Lung microvascular endothelial cell (primary cell): ENCODE measurements at regions not wholly inside any gene's neighbourhood (a gene's known extent, or its start where the extent isn't known, plus 50 kb on each side); places are given as distances from the start of the nearest gene placed in this dataset.
"Not testable (repeated sequence)": the region's sequence is repeated elsewhere in the genome, so short reads cannot be mapped to it uniquely, and the experiment has no call there.

ENCODE experiments used
- DNase-seq, 2 donors: peaks; one replicate each; pipeline versions ENCODE4 v3.0.0 to v3.0.0-alpha.2; 2010; ENCODE audit warnings: low read depth in 2 of 2

DNA sequence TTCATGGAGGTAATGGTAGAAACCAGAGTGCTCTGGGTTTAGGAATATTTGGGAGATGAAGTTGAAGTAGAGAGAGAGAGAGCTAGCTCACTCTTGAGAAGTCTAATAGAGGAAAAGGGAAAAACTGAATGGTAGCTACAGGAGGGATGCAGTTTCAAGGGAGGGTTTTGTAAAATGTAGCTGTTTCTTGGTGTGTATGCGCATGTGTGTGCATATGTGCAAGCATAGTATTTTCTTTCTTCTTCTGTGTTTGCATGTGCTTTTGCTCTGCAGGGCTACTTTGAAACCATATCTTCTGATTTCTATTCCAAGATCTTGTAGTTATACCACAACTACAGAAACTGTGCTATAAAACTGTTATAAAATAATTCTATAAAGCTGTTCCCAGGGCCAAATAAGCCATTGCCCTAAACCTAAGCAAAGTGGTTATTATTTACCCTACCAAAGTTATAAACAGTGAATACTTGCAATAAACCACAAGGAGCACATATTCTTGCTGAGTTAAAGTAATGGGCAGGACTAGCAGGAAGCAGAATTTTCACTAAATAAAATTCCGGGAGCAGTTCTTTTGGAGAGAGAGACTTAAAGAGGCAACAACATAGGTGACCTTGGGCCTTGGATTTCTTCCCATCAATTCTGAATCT is 145.3 kb upstream of the ZNF521 start:
- no peak for DNase-seq

DNA sequence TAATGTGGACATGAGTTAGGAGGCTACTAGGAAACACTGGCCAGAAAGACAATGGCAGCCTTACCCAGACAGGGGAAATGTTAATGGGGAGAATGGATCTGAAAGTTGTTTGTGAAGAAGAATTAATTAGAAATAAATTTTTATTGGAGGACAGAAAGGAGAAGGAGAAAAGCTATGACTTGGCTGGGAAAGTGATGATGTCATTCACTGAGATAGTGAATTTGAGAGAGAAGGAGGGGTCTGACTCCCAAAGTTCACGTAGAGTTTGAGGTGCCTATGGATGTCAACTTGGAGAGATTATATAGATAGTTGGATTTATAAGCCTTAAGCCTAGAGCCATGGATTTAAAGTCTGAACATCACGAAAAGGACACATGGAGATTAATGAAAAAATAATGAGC is 144.6 kb upstream of the ZNF521 start:
- DNase-seq, result no peak

DNA sequence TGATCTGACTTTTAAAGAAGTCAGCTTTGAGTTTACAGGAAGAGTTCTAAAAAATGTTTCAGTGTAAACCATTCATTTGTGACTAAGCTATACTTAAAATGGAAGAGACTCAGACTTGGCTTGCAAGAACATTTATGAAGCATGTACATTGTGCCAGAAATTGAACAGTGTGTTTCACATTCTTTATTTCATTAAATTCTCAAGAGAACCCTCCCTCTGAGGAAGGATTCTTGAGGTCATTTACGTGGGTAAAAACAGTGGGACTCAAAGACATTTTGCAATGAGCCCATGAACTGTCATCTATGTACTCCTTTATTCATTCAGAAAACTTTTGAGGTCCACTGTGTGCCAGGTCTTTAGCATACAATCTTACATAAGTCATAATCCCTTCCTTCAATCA is 143.6 kb upstream of the ZNF521 start:
- DNase-seq, result no peak

DNA sequence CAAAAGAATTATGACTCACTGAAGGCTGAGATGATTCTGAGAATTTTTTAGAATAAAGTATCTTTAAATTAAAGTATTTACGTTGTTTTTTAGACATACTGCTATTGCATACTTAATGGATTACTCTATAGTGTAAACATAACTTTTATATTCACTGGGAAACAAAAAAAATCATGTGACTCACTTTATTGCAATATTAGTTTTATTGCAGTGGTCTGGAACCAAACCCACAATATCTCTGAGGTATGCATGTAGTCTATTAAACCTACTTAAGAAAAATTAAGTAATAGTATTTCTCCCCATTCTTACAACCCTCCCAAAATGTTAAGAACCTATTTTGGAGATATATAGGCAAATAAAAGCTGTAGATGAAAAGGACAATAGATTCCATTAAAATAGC is 142.9 kb upstream of the ZNF521 start:
- DNase-seq, result no peak

DNA sequence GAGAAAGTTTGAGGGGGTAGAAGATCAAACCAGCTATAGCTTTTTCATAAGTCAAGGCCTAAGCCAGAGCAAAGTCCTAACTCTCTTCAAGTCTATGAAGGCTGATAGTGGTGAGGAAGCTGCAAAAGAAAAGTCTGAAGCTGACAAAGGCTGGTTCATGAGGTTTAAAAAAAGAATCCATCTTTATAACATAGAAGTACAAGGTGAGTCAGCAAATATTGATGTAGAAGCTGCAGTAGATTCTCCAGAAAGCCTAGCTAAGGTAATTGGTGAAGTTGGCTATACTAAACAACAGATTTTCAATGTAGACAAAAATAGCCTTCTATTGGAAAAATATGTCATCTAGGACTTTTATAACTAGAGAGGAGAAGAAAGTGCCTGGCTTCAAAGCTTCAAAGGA is 141.4 kb upstream of the ZNF521 start:
- no peak for DNase-seq

DNA sequence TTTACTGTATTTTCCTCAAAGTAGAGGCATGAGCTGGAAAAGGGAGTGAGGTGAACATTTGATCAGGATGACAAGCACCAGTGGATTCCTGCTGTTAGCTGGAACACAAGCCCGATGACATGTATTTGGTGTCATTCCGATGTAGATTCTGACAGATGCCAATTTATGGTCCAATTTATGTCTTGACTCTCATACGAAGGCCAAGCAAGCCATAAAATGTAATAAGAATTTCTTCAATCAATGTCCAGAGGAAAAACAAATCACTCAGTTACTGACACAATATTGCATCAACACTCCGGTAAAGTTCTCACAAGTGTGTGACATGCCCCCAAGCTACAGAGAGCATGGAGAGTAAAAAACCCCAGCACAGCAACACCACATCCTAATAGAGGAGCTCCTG is 138.3 kb upstream of the ZNF521 start:
- DNase-seq, result no peak

DNA sequence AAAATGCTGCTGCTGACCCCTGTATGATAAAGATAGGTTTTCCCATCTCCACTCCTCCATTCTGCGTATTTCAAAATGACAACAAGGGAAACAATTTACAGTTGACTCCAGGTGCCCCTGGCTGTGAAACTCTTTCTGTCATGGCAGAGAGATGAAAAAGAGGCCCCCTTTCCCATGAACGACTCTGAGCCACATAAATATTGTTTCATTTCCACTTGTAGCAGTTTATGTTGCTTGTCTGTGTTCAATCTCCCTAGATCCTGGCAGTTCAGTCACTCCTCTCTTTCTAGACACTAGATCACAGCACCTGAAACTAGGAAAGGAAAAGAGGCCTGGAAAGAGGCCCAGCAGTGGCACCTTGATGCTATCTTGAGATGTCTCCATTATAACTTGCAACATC is 121.0 kb upstream of the ZNF521 start:
- no peak for DNase-seq

DNA sequence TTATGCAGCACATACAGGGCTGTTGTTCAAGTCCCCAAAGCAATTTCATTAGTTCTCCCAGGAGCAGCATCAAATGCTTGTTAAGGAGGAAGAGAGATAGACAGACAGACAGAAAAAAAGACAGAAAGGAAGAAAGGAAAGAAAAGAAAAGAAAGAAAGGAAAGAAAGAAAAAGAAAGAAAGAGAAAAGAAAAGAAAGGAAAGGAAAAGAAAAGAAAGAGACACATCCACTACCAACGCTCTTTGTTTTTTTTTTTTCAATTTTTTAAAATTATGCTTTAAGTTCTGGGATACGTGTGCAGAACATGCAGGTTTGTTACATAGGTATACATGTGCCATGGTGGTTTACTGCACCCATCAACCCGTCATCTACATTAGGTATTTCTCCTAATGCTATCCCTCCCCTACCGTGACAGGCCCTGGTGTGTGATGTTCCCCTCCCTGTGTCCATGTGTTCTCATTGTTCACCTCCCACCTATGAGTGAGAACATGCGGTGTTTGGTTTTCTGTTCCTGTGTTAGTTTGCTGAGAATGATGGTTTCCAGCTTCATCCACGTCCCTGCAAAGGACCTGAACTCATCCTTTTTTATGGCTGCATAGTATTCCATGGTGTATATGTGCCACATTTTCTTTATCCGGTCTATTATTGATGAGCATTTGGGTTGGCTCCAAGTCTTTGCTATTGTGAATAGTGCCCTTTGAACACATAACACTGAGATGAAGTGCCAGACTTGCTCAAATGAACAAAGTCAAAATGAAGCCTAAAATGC is 119.0 kb upstream of the ZNF521 start:
- DNase-seq, result not testable (repeated sequence)

DNA sequence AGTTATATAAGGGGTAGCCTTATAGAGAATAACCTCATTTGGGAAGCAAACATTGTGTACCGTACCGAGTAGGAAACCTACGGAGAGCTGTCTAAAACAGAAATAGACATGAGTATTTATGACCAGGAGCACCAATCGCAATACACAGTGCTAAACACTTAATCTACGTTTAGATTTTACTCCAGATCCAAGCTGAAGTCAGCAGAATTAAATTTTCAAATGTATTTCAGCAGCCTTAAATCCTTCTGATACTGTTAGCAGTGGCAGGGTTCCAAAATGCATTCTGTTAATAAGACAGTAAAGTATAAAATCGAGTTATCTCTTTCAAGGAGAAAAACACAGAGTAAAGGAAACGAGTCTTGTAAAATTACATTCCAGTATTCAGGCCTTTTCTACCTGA is 118.1 kb upstream of the ZNF521 start:
- DNase-seq, result no peak

DNA sequence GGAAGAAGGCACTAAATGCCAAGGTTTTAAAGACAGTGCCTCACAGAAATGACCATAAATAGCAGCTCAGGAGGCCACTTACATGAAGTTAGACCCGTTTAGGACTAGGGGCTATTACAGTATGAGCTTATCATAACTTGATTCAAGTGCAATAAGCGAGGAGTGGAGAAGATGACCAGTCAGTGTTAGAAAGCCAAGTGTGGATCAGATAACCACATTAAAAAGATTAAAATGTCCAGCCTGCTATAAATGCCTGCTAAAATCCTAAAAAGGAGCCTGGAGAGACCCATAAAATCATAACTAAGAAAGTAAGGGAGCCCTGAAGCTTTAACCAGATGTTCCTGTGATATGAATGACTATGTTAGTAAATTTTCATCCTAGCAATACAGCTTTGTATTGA is 117.5 kb upstream of the ZNF521 start:
- DNase-seq, result no peak

DNA sequence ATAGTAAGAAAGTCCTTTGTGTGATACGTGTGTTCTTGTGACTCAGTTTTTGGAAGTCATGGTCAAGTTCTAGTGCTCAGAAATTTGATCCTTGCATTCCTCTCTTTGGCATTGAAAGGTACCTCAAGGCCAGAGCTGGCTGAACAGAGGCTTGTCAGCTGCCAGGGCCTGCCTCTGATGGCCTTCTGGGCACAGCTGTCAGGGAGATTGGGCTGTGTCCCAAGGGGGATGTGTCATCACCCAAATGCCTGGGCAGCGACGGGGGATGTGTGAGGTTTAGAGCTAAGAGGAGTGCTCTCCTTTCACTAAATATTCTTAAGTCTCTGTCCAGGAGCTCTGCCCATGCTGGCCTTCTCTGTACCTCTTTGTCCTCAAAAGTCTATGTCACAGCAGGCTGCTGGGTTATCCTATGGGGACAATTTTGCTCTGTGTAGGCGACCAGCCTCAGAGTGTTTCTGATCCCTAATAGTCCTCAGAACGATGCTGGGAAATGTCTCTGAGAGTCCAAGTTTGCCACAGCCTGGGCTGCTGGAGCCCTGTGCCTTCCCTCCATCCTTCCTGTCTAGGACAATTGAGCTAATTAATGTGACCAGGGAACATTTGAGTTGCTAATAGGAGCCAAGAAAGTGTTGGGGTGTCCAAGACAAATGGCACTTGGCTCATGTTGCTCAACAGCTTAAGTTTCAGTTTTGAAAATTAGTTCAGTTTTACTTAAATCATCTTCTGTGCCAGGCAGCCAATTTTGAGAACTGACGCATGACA is 115.4 kb upstream of the ZNF521 start:
- no peak for DNase-seq

DNA sequence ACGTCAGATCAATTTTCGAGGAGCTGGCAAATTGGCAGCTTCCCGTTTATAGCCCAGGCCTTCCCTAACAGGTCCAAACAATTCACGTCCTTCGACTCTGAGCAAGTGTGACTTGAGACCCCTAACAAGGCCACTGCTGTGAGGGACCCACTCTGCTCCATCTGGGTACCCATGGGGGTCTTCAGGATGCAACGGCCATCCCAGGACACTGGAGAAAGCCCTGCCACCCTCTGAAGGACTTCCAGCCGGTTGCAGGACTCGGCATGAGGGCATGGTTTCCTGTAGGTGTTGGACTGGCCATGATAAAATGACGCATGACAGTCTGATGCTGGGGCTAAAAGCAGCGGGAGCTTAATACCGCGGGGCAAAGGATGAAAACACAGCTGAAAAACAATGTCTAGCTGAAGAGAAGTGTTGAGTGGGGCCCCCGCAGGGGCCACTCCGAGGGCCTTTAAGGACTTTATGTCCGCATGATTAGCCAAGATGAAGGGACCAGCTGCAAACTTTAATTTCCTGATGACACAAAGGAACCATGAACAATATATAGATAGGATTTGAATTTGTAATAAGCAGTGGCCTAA is 113.3 kb upstream of the ZNF521 start:
- no peak for DNase-seq

DNA sequence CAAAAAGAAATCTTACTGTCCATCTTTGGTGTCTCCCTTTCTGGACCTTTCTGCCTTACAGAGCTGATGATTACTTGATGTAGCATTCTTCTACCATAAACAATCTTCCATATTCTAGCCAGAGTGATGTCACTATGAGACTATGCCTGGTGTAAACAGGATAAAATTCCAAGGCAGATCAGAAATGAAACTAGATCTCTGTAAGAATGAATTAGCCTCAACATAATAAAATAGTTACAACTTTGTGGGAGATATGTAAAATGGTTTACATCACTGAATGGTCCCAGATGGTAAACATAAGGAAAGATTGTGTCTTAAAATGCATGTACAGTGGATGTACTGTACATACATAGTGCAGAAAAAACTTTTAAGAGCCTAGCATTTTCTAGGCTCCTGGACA is 112.3 kb upstream of the ZNF521 start:
- DNase-seq, result no peak

DNA sequence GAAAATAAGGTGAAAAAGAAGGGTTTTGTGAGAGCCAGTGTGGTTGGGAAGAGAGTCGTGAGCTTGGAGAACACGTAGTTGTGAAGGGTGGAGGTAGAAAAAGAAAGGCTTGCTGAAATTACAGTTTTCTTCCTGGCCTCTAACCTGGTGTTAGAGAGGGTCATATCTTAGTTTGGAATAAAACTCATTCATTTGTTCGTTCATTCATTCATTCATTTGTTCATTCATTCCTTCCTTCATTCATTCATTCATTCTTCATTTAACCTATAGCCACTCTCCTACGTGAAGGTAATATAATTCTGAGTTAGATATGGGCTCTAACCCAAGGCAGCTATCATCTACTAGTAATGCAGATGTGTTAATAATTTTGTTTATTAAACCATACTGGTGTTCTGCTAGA is 111.8 kb upstream of the ZNF521 start:
- DNase-seq, result no peak

DNA sequence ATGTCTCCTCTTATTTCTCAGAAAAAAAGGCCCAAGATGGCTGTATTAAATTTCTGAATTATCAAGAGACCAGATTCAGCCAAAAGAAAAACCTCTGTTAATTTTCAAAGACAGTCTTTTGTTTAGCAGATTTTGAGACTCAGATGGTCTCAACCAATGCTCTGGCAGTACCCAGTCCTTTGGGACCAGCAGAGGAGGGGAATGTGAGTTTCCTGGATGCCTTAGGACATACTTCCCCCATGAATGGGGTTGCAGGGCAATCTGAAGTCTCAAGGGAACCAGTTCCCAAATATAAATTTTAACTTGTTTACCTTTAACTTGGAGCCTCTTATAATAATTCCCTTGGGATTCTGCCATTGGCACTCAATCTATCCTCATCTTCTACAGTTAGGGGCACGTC is 107.8 kb upstream of the ZNF521 start:
- DNase-seq, result no peak

DNA sequence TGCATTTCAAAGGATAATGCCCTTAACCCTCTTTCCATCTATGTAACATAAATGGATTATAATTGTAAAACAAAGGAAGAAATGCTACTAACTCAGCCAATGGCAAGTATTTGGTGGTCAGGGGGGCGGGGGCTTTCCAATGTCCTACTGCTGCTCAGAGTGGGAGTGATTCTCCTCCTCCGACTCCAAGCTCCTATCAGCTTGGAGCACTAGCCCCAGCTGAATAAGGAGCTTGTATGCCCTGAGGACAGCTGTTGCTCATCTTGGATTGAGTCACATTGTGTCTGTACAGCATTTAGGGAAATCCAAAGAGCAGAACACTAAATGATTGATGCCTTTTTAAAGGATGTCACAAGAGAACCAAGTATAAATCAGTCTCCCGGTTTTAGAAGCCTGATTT is 105.6 kb upstream of the ZNF521 start:
- DNase-seq, result no peak

DNA sequence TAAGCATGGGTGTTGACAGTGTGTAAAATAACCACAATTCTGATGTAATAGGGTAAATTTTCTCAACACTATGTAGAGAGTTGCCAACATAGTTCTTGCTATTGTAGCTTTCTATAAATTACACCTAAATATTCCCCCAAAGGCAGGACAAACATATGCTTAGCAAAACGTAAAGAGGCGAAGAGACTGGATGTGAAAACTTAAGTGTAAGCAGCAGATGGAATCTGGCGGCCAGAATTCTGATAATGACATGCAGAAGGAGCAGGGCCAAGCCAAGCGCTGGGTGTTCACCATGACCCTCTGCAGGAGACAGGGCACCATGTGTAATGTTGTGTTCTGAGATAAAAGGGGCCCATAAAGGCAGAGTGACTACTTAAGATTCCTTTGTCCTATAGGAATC is 105.2 kb upstream of the ZNF521 start:
- no peak for DNase-seq

DNA sequence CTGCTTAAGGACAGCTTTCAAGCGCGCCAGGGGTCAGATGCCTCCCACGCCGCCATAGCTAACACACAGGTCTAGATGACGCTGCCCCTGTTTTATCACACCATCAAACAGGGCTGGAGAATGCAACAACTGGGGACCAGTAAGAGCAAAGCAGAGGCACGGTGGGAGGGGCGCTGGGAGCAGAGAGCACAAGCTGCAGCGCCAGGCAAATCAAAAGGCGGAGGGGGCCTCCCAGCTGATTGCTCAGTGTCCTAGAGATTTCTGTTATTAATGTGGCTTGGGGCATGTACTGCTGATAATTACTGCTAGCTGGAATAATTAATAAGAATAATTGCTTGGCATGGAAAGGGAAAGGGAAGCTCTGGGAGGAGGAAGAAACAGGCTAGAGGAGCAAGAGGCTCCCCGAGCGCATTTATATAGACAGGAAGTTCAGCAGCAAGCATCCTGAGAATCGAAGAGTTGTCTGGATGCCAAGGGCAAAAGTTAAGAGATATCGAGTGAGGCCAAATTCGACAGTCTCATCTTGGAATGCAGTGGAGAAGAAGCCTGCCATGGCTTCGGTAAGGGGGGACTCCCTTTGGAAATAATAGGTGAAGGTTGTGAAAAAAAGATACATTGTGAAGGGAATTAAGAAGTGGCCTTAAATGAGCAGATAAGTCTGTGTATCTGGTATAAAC is 104.5 kb upstream of the ZNF521 start:
- DNase-seq, result no peak

DNA sequence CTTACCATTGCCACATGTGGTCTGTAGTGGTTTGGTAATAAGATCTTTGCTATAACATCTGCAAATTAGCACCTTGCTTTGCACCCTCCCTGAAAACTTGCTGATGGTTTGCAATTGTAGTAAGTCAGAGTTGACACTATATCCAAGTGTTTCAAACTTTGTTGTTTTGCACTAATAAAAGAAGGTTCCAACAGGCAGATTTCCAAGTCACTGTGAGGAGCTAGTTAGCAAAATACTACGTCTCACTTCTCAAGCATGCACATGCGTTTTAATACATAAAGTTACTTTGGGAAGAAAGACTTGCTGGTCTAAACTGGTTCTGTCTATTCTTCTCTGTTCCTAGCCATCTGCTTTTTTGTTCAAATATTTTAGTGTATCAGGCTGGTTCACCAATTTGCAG is 103.7 kb upstream of the ZNF521 start:
- DNase-seq, result no peak

DNA sequence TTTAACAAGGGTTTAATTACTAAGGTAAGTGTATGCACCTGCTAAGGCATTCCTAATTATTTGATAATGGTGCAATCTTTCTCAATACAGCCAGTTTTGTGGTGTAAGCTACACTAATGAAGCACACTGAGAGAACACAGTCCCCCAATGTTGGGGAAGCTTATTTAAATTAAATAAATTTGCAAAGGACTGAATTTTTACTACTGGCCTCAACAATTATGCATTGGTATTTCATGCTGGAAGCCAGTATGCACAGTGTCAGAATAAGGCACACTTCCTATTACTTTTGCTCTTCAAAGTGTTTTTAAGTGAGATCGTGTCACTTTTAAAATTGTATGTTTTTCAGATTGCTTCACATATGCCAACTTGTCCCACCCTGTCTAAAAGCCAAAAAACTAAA is 103.2 kb upstream of the ZNF521 start:
- DNase-seq, result no peak

DNA sequence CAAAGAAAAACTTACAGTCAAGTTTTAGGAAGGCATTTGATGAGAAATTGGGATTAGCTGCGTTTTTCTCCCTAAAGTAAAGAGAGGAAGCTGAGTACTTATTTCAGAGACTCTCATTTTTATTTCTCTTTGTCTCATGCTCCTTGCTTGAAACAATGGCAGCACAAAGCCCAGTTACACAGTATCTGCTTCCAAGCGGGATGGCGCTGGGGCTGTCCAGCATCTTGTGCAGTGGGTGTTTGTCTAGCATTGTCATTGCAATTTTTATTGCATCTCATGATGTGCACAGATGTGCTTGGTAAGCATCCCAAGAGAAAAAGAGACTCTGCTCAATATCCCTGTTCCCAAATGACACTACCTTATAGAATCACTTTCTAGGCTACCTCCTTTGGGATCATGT is 102.8 kb upstream of the ZNF521 start:
- no peak for DNase-seq

DNA sequence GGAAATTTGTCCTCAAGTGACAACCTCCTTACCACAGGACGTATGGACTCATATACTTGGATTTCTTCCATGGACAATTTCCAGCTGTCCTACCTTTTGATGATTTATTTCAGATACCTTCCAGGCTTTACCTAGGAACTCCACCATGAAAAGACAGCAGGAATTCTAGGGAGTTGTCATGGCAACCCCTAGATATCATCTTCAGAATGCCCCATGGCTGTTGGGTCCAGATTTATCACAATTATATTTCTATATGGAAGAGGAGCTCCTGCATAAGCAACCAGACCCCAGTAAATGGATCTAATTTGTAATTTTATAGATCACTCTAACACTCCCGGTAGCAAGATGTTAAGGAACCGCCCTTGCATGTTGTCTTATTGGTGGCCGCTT is 102.3 kb upstream of the ZNF521 start:
- no peak for DNase-seq
